Mesodermal cell (in vitro differentiated cells): ENCODE measurements at regions not wholly inside any gene's neighbourhood (a gene's known extent, or its start where the extent isn't known, plus 50 kb on each side); places are given as distances from the start of the nearest gene placed in this dataset.

Experiments
- H3K27ac ChIP-seq: 2 replicates; pipeline ENCODE4 v1.7.0; 2013; ENCODE audit warnings: mild to moderate bottlenecking, low read depth, low read length, moderate library complexity; ENCODE audit not compliant: severe bottlenecking
- H3K36me3 ChIP-seq: 2 replicates; pipeline ENCODE4 v1.7.1; 2013; ENCODE audit warnings: mild to moderate bottlenecking, low read length, moderate library complexity; ENCODE audit not compliant: control insufficient read depth, insufficient read depth
- H3K4me1 ChIP-seq: one replicate; pipeline ENCODE4 v1.7.1; 2013; ENCODE audit warnings: mild to moderate bottlenecking, low read length; ENCODE audit not compliant: insufficient read depth, control insufficient read depth, poor library complexity, severe bottlenecking
- H3K4me3 ChIP-seq: 2 replicates; pipeline ENCODE4 v1.7.0; 2013; ENCODE audit warnings: low read length, control low read depth, mild to moderate bottlenecking; ENCODE audit not compliant: insufficient read depth, poor library complexity, severe bottlenecking; ENCODE audit errors: extremely low read depth
- H3K9me3 ChIP-seq: 2 replicates; pipeline ENCODE4 v1.7.1; 2013; ENCODE audit warnings: mild to moderate bottlenecking, low read length, moderate library complexity; ENCODE audit not compliant: control insufficient read depth
- WGBS, 2 experiments: methylation state at CpG; one replicate each; pipeline ENCODE4 v1.1.5; 2013; ENCODE audit warnings: missing lambda C conversion rate in 2 of 2; ENCODE audit not compliant: insufficient coverage in 2 of 2; 5-methylcytosine and 5-hydroxymethylcytosine counted together

DNA sequence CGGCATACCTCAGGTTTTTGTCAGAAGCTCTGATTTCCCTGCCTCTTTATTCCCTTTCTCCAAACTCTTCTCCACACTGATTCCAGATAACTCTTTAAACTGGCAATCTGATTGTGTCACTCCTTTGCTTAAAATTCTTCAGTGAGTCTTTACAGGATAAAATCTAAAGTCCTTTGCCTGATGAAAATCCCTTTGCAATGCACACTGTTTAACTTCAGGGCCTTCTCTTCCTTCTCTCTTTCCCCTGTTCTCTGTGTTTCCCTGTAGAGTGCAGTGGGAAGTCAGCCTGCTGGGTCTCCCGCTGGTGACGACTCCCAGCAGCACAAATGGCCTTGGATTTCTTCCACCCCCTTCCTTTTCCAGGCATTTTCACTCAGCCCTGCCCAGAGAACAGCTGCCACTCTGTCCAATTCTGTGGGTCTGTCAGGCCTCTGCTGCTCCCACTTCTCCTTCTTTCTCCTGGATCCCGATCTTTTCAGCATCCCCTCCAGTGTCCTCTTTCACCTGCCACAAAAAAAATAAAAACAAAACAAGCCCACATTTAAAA lies 189.9 kb upstream of the NWD2 start:
- H3K9me3 ChIP-seq = no peaks in the 10 kb centered on the region
- H3K27ac ChIP-seq = peak overlapping the region; percentile 46
- no peaks in the 10 kb centered on the region for H3K36me3 ChIP-seq
- WGBS, 2 experiments = 65 to 89% methylated on average over 1 to 2 of the region's 4 CpGs
- H3K4me3 ChIP-seq = no peak overlapping the region
- no peaks in the 10 kb centered on the region for H3K4me1 ChIP-seq

DNA sequence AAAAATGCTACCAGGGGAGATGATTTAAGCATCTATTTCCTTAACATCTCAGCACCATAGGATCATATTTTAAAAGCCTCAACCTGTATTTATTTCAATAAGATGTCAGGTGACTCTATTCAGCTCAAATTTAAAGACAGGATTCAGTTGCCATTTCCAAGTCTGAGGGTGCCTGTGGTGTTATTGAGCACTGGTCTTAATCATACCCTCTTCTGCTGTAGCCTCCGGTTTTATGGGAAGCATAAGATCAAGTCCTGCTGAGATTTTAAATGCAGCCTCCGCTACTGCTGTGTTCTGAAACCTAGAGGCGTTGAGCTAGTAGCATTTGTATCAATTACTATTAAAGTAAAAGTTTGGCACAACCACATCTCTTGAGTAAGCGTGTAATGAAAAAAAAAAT lies 185.7 kb upstream of the NWD2 start:
- WGBS, 2 experiments = 50 to 100% methylated on average over 1 of the region's 4 CpGs

DNA sequence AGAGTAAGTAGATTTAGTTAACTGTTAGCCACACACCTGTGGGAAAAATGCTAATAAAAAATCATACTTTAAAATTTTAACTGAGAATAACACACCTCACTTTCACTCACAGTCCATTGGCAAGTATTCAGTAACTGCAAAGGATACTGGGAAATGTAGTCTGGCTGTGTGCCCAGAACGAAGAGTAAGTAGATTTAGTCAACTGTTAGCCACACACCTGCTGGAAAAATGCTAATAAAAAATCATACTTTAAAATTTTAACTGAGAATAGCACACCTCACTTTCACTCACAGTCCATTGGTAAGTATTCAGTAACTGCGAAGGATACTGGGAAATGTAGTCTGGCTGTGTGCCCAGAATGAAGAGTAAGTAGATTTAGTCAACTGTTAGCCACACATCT lies 178.4 kb upstream of the NWD2 start:
- Histone ChIP-seq H3K4me3 (no peak overlapping the region), H3K4me1 (no peaks in the 10 kb centered on the region), H3K27ac (no peak overlapping the region), H3K9me3 (no peaks in the 10 kb centered on the region), H3K36me3 (no peaks in the 10 kb centered on the region)
- WGBS, 2 experiments = 100% methylated on average over 1 of the region's 2 CpGs; no CpG with 5 or more reads in 1 of the 2 experiments

More for the DNA sequence above, 185.7 kb upstream of the NWD2 start:
- H3K4me3 ChIP-seq = no peak overlapping the region
- H3K9me3 ChIP-seq = no peaks in the 10 kb centered on the region
- H3K36me3 ChIP-seq = no peaks in the 10 kb centered on the region
- no peaks in the 10 kb centered on the region for H3K4me1 ChIP-seq
- H3K27ac ChIP-seq = no peak overlapping the region

DNA sequence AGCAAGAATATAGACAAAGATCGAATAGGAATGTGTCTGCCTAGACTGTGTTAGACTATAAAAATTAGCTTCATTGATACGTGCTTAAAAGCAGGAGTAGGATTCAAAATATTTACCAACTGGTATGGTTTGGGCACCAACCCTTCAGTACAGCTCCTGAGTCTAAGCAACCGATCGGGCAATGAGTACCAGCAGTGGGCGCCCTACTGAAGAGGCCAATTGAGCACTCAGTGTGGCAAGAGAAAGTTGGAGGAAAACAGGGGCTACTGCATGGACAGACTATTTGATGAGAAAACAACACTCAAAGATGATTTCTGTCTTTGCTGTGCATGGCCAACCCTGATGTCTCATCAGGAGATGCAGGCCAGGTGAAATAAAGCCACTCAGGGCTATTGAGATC lies 176.0 kb upstream of the NWD2 start:
- no peak overlapping the region for H3K27ac ChIP-seq
- no peaks in the 10 kb centered on the region for H3K36me3 ChIP-seq
- H3K9me3 ChIP-seq = no peaks in the 10 kb centered on the region
- H3K4me3 ChIP-seq = no peak overlapping the region
- WGBS, 2 experiments = 61 to 68% methylated on average over 4 to 5 of the region's 5 CpGs
- H3K4me1 ChIP-seq = no peaks in the 10 kb centered on the region

DNA sequence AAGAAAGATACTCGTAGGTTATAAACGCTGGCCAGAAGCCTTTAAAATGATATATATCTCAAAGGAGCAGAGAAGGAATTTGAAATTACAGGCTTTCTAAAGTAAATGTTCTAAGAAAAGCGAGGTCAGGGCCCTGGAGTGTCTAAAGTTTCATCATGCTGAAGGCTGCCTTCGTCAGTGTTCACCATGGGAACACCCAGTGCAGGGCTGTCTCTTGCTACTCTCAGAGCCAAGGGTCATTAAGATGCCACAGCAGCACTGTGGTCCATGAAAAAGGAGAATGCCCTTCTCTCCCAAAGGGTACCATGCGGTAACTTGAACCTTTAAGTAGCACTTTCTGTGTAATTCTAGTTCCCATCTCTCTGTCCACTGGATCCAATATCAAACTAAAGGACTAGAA lies 174.5 kb upstream of the NWD2 start:
- Histone ChIP-seq H3K4me3 (no peak overlapping the region), H3K27ac (no peak overlapping the region), H3K9me3 (no peaks in the 10 kb centered on the region), H3K36me3 (no peaks in the 10 kb centered on the region), H3K4me1 (no peaks in the 10 kb centered on the region)
- 78 to 79% methylated on average over 5 of the region's 5 CpGs for WGBS, 2 experiments

DNA sequence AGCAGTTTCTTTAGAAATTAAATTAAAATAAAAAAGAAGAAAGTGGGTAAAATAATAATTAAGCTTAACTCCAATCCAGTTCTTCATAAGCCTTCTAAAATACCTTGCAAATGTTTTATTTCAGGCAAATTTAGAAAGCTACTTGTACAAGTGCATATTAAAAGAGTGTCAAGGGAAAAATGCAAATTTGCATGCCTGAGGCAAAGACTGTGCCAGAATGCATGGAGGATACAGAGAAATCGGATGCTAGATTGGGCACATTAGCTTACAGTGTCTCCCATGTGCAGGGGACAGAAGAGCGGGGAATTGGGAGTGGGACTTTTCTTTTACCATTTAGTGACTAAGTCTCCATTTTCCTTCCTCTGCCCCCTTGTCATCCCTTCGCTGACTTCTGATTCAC lies 173.0 kb upstream of the NWD2 start:
- Histone ChIP-seq H3K9me3 (no peaks in the 10 kb centered on the region), H3K4me3 (no peak overlapping the region), H3K27ac (no peak overlapping the region), H3K4me1 (no peaks in the 10 kb centered on the region), H3K36me3 (no peaks in the 10 kb centered on the region)
- 83 to 86% methylated on average over 2 of the region's 3 CpGs for WGBS, 2 experiments

DNA sequence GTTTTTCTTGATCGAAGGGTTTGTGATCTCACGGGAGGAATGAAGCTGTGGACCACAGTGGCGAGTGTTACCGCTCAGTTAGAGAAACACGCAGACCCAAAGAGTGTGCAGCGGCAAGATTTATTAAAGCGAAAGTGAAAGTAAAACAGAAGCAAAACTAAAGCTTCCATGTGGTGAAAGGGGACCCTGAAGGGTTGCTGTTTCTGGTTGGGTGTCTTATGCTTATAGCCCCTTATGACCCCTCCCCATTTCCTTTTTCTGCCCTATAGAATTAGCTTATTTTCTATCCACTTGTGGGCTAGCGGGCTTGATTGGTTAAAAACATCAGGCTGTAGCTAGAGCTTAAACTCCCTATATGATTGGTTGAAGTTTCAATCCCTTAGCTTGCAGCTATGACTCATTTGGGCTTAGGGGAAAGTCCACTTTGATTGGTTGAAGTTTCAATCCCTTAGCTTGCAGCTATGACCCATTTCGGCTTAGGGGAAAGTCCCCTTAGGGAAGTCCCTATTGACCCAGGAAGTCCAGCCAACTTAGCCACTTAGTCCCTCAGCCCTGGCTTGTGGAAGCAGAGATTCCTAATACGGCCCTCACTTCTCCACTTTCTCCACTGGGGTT lies 171.2 kb upstream of the NWD2 start:
- no peak overlapping the region for H3K27ac ChIP-seq
- H3K4me1 ChIP-seq = no peaks in the 10 kb centered on the region
- WGBS, 2 experiments = 89 to 98% methylated on average over 5 of the region's 10 CpGs
- H3K4me3 ChIP-seq = no peak overlapping the region
- no peaks in the 10 kb centered on the region for H3K9me3 ChIP-seq
- H3K36me3 ChIP-seq = no peaks in the 10 kb centered on the region

DNA sequence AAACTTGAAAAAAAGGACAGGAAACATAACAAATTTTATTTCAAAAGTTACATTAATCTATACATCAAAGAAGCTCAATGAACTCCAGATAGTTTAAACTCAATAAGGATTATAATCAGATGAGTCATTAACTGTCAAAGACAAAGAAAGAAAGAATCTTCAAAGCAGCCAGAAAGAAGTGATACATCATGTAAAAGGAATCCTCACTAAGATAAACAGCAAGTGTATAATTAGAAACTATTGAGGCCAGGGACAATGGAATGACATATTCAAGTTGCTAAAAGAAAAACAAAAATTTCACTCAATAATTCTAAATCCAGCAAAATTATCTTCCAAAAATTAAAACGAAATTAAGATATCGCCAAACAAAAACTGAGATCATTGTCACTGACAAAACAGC lies 161.6 kb upstream of the NWD2 start:
- Histone ChIP-seq H3K9me3 (peaks cover 4% of the 10 kb centered on the region), H3K4me1 (no peaks in the 10 kb centered on the region), H3K36me3 (no peaks in the 10 kb centered on the region), H3K27ac (no peak overlapping the region), H3K4me3 (no peak overlapping the region)
- WGBS, 2 experiments = no CpG with 5 or more reads among the region's 2 CpGs

DNA sequence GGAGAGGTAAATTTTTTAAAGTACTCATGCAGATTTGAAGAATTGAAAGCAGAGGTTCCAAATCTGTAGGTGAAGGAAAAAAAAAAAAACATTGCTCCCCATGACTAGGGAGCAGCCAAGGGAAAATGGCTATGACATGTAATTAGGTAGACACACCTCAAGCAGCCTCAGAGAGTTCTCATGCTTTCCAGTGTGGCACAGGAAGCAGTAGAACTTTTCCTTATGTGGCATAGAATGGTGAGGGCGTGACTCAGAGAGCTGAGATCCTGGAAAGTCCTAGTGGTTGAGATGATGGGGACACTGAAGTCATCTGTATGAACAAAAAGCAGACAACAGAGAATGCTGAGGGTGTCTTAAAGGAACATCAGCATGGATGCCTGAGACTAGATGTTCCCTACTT lies 148.6 kb upstream of the NWD2 start:
- H3K9me3 ChIP-seq = no peaks in the 10 kb centered on the region
- whole genome bisulfite sequencing, 2 experiments = 100% methylated on average over 1 of the region's 1 CpG; no CpG with 5 or more reads in 1 of the 2 experiments
- H3K27ac ChIP-seq = no peak overlapping the region
- H3K4me3 ChIP-seq = no peak overlapping the region
- H3K36me3 ChIP-seq = no peaks in the 10 kb centered on the region
- no peaks in the 10 kb centered on the region for H3K4me1 ChIP-seq

DNA sequence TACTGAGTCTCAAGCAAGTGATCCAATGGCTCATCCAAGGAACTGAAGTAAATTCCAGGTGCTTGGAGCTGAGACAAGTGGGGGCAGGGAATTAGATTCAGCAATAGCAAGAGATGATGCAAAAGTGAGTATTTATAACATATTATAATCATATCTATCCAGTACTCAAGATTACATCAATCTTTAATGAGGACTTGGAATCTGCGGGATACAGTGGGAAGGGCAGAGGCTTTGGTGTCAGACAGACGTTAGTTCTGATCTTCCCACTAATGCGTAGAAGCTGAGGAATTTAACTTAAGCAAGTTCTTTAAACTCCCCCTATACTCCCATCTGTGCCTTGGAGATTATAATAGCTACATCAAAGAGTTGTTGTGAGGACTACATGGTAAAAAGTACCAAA lies 143.4 kb upstream of the NWD2 start:
- no peaks in the 10 kb centered on the region for H3K9me3 ChIP-seq
- no peaks in the 10 kb centered on the region for H3K4me1 ChIP-seq
- H3K36me3 ChIP-seq = no peaks in the 10 kb centered on the region
- no peak overlapping the region for H3K4me3 ChIP-seq
- WGBS, 2 experiments = 93% methylated on average over 2 of the region's 3 CpGs; no CpG with 5 or more reads in 1 of the 2 experiments
- H3K27ac ChIP-seq = no peak overlapping the region

DNA sequence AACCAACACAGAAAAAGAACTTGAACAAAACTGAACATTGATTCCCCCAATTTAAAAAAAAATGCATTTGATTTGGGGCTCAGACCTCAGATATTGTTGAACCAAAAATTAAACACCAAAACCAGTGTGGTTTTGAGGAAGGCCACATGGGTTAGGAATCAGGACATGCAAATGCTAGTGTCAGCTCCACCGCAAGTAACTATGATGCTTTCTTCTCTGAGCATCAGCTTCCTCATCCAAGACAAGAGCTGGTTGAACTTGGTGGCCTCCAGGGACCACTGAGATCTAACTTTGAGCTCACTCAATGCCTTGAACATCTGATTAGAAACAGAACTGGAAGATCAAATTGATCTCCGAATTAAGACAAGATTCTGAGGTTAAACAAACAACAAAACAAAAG lies 142.9 kb upstream of the NWD2 start:
- 100% methylated on average over 1 of the region's 2 CpGs for WGBS, 2 experiments
- Histone ChIP-seq H3K36me3 (no peaks in the 10 kb centered on the region), H3K4me1 (no peaks in the 10 kb centered on the region), H3K9me3 (no peaks in the 10 kb centered on the region), H3K4me3 (no peak overlapping the region), H3K27ac (no peak overlapping the region)
